RWPE2 (cell line): ENCODE measurements at regions not wholly inside any gene's neighbourhood (a gene's known extent, or its start where the extent isn't known, plus 50 kb on each side); places are given as distances from the start of the nearest gene placed in this dataset.

Source experiments
- ATAC-seq: fragments of 200-7000 bp; cut with Tn5 transposase; 3 replicates; pipeline ENCODE4 v1.9.1; 2021; ENCODE audit warnings: low read depth
- DNase-seq: peaks from one replicate; pipeline ENCODE4 v3.0.0-alpha.2; 2020; ENCODE audit warnings: low spot score
- H3K27ac ChIP-seq: fragments of 450-650 bp; 2 replicates; pipeline ENCODE4 v1.5.1; 2017; ENCODE audit warnings: mild to moderate bottlenecking; ENCODE audit not compliant: poor library complexity, severe bottlenecking
- H3K27me3 ChIP-seq: fragments of 250-450 bp; sonication (Bioruptor Pico); 2 replicates; pipeline ENCODE4 v1.5.1; 2021; ENCODE audit warnings: mild to moderate bottlenecking, moderate library complexity; ENCODE audit not compliant: insufficient read depth, poor library complexity, severe bottlenecking
- H3K36me3 ChIP-seq: fragments of 250-450 bp; sonication (Bioruptor Pico); 2 replicates; pipeline ENCODE4 v1.5.1; 2020; ENCODE audit warnings: low read depth, mild to moderate bottlenecking, moderate library complexity
- H3K4me1 ChIP-seq: fragments of 250-450 bp; sonication (Bioruptor Pico); 2 replicates; pipeline ENCODE4 v1.5.1; 2021; ENCODE audit warnings: mild to moderate bottlenecking, moderate library complexity; ENCODE audit not compliant: insufficient read depth, poor library complexity, severe bottlenecking
- H3K4me3 ChIP-seq: fragments of 250-450 bp; sonication (Bioruptor Pico); 2 replicates; pipeline ENCODE4 v1.5.1; 2021; ENCODE audit warnings: mild to moderate bottlenecking, moderate library complexity; ENCODE audit not compliant: severe bottlenecking
- H3K9me3 ChIP-seq: fragments of 250-450 bp; sonication (Bioruptor Pico); 2 replicates; pipeline ENCODE4 v1.5.1; 2021; ENCODE audit warnings: mild to moderate bottlenecking, moderate library complexity; ENCODE audit not compliant: severe bottlenecking
- CTCF ChIP-seq: fragments of 450-650 bp; IDR thresholded peaks from one replicate; pipeline ENCODE4 v1.5.1; 2017; ENCODE audit warnings: mild to moderate bottlenecking, moderate library complexity; ENCODE audit not compliant: poor library complexity, severe bottlenecking

GRCh38 chr17:72359811-72360210 lies 239.0 kb downstream of the SOX9 start:
- no peak for ATAC-seq
- H3K4me1 ChIP-seq = peaks cover 48% of the 10 kb centered on the region

DNA sequence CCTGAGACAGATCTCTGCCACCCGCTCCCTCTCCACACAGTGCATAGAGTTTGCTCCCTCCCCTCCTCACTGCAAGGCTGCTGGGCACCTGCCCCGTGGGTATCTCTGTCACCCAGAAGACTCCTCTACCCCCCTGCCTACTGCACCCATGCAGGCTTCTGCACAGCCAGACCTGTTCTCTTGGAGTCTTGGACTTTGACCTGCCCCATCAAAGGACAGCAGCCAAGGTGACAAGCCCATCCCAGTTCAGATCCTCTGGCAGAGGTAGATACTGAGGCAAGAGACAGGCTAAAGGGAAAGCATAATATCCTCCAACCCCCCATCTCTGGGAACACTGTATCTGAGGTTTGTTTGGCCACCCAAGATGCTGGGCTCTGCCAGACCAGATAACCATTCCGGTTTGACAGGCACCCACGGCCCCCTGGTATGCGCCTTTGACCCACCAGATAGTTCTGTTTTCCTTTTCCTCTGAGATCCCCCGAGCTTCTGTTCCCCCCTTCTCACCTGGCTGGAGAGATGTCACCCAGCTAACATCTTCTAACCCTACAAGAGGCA lies 239.6 kb downstream of the SOX9 start:
- no peak for TF ChIP-seq CTCF
- DNase-seq (no peak), ATAC-seq (no peak)
- no peak overlapping the region for H3K27ac ChIP-seq
- no peaks in the 10 kb centered on the region for H3K27me3 ChIP-seq
- H3K4me3 ChIP-seq = no peak overlapping the region
- H3K36me3 ChIP-seq = no peaks in the 10 kb centered on the region
- peaks cover 48% of the 10 kb centered on the region for H3K4me1 ChIP-seq
- H3K9me3 ChIP-seq = no peaks in the 10 kb centered on the region

More at GRCh38 chr17:72359811-72360210, 239.0 kb downstream of the SOX9 start:
- no peak for TF ChIP-seq CTCF
- Histone ChIP-seq H3K4me3 (no peak overlapping the region), H3K36me3 (no peaks in the 10 kb centered on the region), H3K27ac (peak overlapping the region; percentile 90), H3K9me3 (no peaks in the 10 kb centered on the region), H3K27me3 (no peaks in the 10 kb centered on the region)
- DNase-seq = no peak

DNA sequence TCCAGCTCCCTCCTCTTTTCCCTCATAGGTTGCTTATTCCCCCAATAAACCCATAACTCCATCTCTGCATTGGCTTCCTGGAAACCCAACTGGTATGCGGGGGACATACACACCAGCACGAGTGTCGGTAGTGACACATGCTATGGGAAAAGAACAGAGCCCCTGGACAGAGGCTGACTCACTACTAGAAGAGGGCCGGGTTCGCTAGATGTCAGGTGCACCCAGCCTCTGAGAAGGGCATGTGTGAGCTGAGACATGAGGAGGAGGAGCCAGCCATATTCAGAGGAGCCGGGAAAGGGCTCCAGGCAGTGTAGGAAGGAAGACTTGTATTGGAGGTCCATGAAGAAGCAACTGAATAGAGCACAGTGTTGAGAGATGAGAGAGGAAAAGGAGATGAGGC lies 241.1 kb downstream of the SOX9 start:
- H3K27ac ChIP-seq = peak overlapping the region; percentile 77
- H3K4me1 ChIP-seq = peaks cover 48% of the 10 kb centered on the region
- ATAC-seq (no peak), DNase-seq (no peak)
- no peak for TF ChIP-seq CTCF
- no peaks in the 10 kb centered on the region for H3K27me3 ChIP-seq
- no peaks in the 10 kb centered on the region for H3K36me3 ChIP-seq
- no peaks in the 10 kb centered on the region for H3K9me3 ChIP-seq
- no peak overlapping the region for H3K4me3 ChIP-seq

- no peak for TF ChIP-seq CTCF
- H3K9me3 ChIP-seq = no peaks in the 10 kb centered on the region
These were observed 241.7 kb downstream of the SOX9 start for GRCh38 chr17:72362376-72363088.

DNA sequence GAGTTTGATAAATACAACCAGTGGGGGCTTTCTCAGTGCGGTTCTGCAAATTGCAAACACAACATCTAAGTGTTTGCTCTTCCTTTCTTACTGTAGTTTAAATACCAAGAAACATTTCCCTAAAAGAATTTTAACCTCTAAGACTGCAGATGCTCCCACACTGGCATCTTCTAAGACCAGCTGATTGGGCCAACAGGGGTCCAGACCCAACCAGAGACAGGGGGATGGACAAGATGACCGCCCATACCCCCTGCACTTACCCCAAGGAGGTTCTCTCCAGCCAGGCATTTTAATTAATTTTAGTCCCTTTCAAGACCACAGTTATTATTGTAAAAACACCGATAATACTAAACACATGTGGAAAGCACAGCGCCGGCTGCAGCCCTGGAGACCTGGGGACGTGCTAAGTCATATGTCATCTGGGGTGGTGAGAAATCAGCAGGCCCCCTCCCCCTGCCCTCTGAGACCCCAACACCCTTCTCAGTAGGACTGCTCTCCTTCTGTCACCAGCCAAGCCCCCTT lies 242.3 kb downstream of the SOX9 start:
- Histone ChIP-seq H3K4me1 (peaks cover 41% of the 10 kb centered on the region), H3K36me3 (no peaks in the 10 kb centered on the region), H3K27ac (peak overlapping the region; percentile 77), H3K9me3 (no peaks in the 10 kb centered on the region), H3K27me3 (no peaks in the 10 kb centered on the region), H3K4me3 (no peak overlapping the region)
- TF ChIP-seq CTCF = no peak
- ATAC-seq (no peak), DNase-seq (no peak)

More at GRCh38 chr17:72362376-72363088, 241.7 kb downstream of the SOX9 start:
- no peaks in the 10 kb centered on the region for H3K36me3 ChIP-seq
- H3K27ac ChIP-seq = peak overlapping the region; percentile 77
- H3K27me3 ChIP-seq = no peaks in the 10 kb centered on the region
- peaks cover 47% of the 10 kb centered on the region for H3K4me1 ChIP-seq
- no peak overlapping the region for H3K4me3 ChIP-seq
- DNase-seq (no peak), ATAC-seq (peak; percentile 82)
